ENCODE measurements at regions not wholly inside any gene's neighbourhood (a gene's known extent, or its start where the extent isn't known, plus 50 kb on each side); places are given as distances from the start of the nearest gene placed in this dataset.

GRCh38 chr5:155546075-155546474 lies 532.5 kb downstream of the KIF4B start:
- DNase-seq (ENCODE audit: low spot score) = no peak
- no peak overlapping the region for H2AFZ ChIP-seq (ENCODE audit: low read length)
- no peaks in the 10 kb centered on the region for H3K4me1 ChIP-seq (ENCODE audit: insufficient read depth, low read length, poor library complexity, severe bottlenecking)
- no peak overlapping the region for H3K27ac ChIP-seq (ENCODE audit: low read depth, low read length, poor library complexity, severe bottlenecking)
- TF ChIP-seq EZH2phosphoT487 (IDR thresholded peaks at IDR 0.05; ENCODE audit: borderline replicate concordance, low read depth, low read length) (no peak), CTCF (conservative IDR thresholded peaks at IDR 0.05; ENCODE audit: low read length) (no peak)
- no peak overlapping the region for H3K4me2 ChIP-seq (ENCODE audit: low read length)
- no peaks in the 10 kb centered on the region for H3K79me2 ChIP-seq (ENCODE audit: insufficient read depth, low read depth, low read length)
- intact Hi-C loops (cut with micrococcal nuclease; ENCODE audit: unreplicated experiment) = no loop called here
- POLR2A ChIA-PET = interaction anchor here (0.5 kb wide), 1 partner anchor 296 kb away, joined by 3 read pairs; no protein-coding TSS in a partner anchor
- no peaks in the 10 kb centered on the region for H3K9me2 ChIP-seq (ENCODE audit: insufficient read depth, low read length)
- no peak overlapping the region for H3K4me3 ChIP-seq (ENCODE audit: low read depth, low read length, poor library complexity, severe bottlenecking)
- BruUV-seq (replicated peaks) = no TSS peak
- CTCF ChIA-PET (ENCODE audit: unreplicated experiment) = no interaction called here
- H4K20me1 ChIP-seq (ENCODE audit: insufficient read depth, low read length) = no peaks in the 10 kb centered on the region
- H3K9me3 ChIP-seq (ENCODE audit: low read length) = no peaks in the 10 kb centered on the region
- no peaks in the 10 kb centered on the region for H3K36me3 ChIP-seq (ENCODE audit: insufficient read depth, low read length)

GRCh38 chr5:155554500-155554899 lies 540.9 kb downstream of the KIF4B start:
- TF ChIP-seq EZH2phosphoT487 (IDR thresholded peaks at IDR 0.05; ENCODE audit: borderline replicate concordance, low read depth, low read length) (no peak), CTCF (conservative IDR thresholded peaks at IDR 0.05; ENCODE audit: low read length) (no peak)
- no TSS peak for BruUV-seq (replicated peaks)

GRCh38 chr5:155556222-155556621 lies 542.7 kb downstream of the KIF4B start:
- Histone ChIP-seq H3K9me3 (ENCODE audit: low read length) (no peaks in the 10 kb centered on the region), H3K4me1 (ENCODE audit: insufficient read depth, low read length, poor library complexity, severe bottlenecking) (no peaks in the 10 kb centered on the region), H3K9me2 (ENCODE audit: insufficient read depth, low read length) (no peaks in the 10 kb centered on the region), H3K79me2 (ENCODE audit: insufficient read depth, low read depth, low read length) (no peaks in the 10 kb centered on the region), H4K20me1 (ENCODE audit: insufficient read depth, low read length) (no peaks in the 10 kb centered on the region), H3K27ac (ENCODE audit: low read depth, low read length, poor library complexity, severe bottlenecking) (no peak overlapping the region), H2AFZ (ENCODE audit: low read length) (no peak overlapping the region), H3K4me2 (ENCODE audit: low read length) (no peak overlapping the region), H3K4me3 (ENCODE audit: low read depth, low read length, poor library complexity, severe bottlenecking) (no peak overlapping the region), H3K36me3 (ENCODE audit: insufficient read depth, low read length) (no peaks in the 10 kb centered on the region)
- TF ChIP-seq EZH2phosphoT487 (IDR thresholded peaks at IDR 0.05; ENCODE audit: borderline replicate concordance, low read depth, low read length) = no peak
- no peak for TF ChIP-seq CTCF (conservative IDR thresholded peaks at IDR 0.05; ENCODE audit: low read length)
- DNase-seq (ENCODE audit: low spot score) = no peak
- ChIA-PET POLR2A (interaction anchor here (0.6 kb wide), 1 partner anchor 461 kb away, joined by 3 read pairs; no protein-coding TSS in a partner anchor), CTCF (ENCODE audit: unreplicated experiment) (no interaction called here)
- intact Hi-C loops (cut with micrococcal nuclease; ENCODE audit: unreplicated experiment) = no loop called here
- BruUV-seq (replicated peaks) = no TSS peak

More at GRCh38 chr5:155554500-155554899, 540.9 kb downstream of the KIF4B start:
- no peaks in the 10 kb centered on the region for H4K20me1 ChIP-seq (ENCODE audit: insufficient read depth, low read length)
- no peaks in the 10 kb centered on the region for H3K9me2 ChIP-seq (ENCODE audit: insufficient read depth, low read length)
- intact Hi-C loops (cut with micrococcal nuclease; ENCODE audit: unreplicated experiment) = no loop called here
- no peak overlapping the region for H3K4me3 ChIP-seq (ENCODE audit: low read depth, low read length, poor library complexity, severe bottlenecking)
- no peak overlapping the region for H3K27ac ChIP-seq (ENCODE audit: low read depth, low read length, poor library complexity, severe bottlenecking)
- H3K9me3 ChIP-seq (ENCODE audit: low read length) = no peaks in the 10 kb centered on the region
- H3K79me2 ChIP-seq (ENCODE audit: insufficient read depth, low read depth, low read length) = no peaks in the 10 kb centered on the region
- H3K4me1 ChIP-seq (ENCODE audit: insufficient read depth, low read length, poor library complexity, severe bottlenecking) = no peaks in the 10 kb centered on the region
- CTCF ChIA-PET (ENCODE audit: unreplicated experiment) = no interaction called here
- H3K36me3 ChIP-seq (ENCODE audit: insufficient read depth, low read length) = no peaks in the 10 kb centered on the region
- no peak overlapping the region for H3K4me2 ChIP-seq (ENCODE audit: low read length)
- POLR2A ChIA-PET = interaction anchor here (0.6 kb wide), 1 partner anchor 511 kb away, joined by 4 read pairs; no protein-coding TSS in a partner anchor
- no peak for DNase-seq (ENCODE audit: low spot score)
- H2AFZ ChIP-seq (ENCODE audit: low read length) = no peak overlapping the region
